ENCODE measurements at regions not wholly inside any gene's neighbourhood (a gene's known extent, or its start where the extent isn't known, plus 50 kb on each side); places are given as distances from the start of the nearest gene placed in this dataset.

DNA sequence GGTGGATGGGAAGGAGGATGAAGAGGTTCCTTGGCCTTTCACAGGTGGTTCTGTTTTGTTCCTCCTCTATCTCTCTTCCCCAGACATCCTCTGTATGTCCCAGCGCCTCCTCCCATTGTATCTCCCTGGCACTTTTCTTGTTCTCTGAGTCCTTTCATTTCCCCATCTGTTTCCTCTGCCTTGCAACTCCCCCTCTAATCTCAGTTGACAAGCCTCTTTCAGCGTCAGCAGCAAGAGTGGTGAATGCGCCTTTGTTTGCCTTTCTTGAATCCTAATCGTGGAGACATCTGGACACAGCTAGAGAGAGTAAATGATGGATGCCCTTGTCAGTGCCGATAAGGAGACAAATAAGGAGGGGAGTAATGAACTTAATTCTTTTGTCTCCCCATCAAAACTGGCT is 167.0 kb downstream of the NDUFA10 start:
- Mint-ChIP-seq H3K36me3 (ENCODE audit: unreplicated experiment) (peaks cover 4% of the 10 kb centered on the region), H3K4me3 (ENCODE audit: unreplicated experiment) (no peak overlapping the region), H3K9me3 (ENCODE audit: unreplicated experiment) (peaks cover 3% of the 10 kb centered on the region), H3K27ac (ENCODE audit: unreplicated experiment) (no peak overlapping the region), H3K4me1 (ENCODE audit: low read depth, unreplicated experiment) (no peaks in the 10 kb centered on the region), H3K27me3 (ENCODE audit: unreplicated experiment) (no peaks in the 10 kb centered on the region)
- TF ChIP-seq, protein P1, sequence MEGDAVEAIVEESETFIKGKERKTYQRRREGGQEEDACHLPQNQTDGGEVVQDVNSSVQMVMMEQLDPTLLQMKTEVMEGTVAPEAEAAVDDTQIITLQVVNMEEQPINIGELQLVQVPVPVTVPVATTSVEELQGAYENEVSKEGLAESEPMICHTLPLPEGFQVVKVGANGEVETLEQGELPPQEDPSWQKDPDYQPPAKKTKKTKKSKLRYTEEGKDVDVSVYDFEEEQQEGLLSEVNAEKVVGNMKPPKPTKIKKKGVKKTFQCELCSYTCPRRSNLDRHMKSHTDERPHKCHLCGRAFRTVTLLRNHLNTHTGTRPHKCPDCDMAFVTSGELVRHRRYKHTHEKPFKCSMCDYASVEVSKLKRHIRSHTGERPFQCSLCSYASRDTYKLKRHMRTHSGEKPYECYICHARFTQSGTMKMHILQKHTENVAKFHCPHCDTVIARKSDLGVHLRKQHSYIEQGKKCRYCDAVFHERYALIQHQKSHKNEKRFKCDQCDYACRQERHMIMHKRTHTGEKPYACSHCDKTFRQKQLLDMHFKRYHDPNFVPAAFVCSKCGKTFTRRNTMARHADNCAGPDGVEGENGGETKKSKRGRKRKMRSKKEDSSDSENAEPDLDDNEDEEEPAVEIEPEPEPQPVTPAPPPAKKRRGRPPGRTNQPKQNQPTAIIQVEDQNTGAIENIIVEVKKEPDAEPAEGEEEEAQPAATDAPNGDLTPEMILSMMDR (IDR thresholded peaks at IDR 0.05; ENCODE audit: partially characterized antibody, unreplicated experiment) = no peak
- DNase-seq = no peak

DNA sequence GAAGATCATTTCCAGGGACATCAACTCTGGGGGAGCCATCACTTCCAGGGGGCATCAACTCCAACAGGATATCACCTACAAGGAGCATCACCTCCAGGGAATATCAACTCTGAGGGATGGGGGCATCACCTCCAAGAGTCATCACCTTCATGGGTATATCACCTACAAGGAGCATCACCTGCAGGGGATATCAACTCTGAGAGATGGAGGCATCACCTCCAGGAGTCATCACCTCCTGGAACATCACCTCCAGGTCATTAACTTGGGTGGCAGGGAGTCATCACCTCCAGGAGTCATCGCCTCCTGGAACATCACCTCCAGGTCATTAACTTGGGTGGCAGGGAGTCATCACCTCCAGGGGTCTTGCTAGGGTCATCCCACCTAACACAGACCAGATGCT is 167.6 kb downstream of the NDUFA10 start:
- H3K36me3 Mint-ChIP-seq (ENCODE audit: unreplicated experiment) = peaks cover 4% of the 10 kb centered on the region
- H3K9me3 Mint-ChIP-seq (ENCODE audit: unreplicated experiment) = peaks cover 3% of the 10 kb centered on the region
- TF ChIP-seq, protein P1 (IDR thresholded peaks at IDR 0.05; ENCODE audit: partially characterized antibody, unreplicated experiment) = no peak
- no peak overlapping the region for H3K27ac Mint-ChIP-seq (ENCODE audit: unreplicated experiment)
- H3K27me3 Mint-ChIP-seq (ENCODE audit: unreplicated experiment) = no peaks in the 10 kb centered on the region
- H3K4me3 Mint-ChIP-seq (ENCODE audit: unreplicated experiment) = no peak overlapping the region
- no peaks in the 10 kb centered on the region for H3K4me1 Mint-ChIP-seq (ENCODE audit: low read depth, unreplicated experiment)
- no peak for DNase-seq

DNA sequence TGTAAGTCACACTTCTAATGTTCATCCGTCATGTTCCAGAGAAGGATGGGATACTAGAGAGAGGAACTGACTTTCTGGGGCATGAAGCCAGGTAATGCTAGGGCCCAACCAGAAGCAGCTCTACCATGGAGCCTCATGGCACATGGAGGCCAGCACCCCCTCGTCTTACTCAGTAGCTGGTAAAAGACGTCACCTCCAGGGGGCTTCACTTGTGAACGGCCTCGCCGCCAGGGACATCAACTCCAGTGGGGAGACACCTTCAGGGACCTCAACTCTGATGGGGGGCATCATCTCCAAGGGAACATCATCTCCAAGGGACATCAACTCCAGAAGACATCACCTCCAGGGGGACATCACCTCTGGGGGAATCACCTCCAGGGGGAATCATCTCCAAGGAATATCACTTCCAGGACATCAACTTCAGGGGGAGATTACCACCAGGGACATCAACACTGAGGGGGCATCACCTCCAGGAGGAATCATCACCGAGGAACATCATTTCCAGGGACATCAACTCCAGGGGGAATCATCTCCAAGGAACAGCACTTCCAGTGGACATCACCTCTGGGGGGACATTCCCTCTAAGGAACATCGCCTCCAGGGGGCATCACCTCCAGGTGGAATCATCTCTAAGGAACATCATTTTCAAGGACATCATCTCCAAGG is 168.4 kb downstream of the NDUFA10 start:
- Mint-ChIP-seq H3K27me3 (ENCODE audit: unreplicated experiment) (no peaks in the 10 kb centered on the region), H3K4me3 (ENCODE audit: unreplicated experiment) (no peak overlapping the region), H3K9me3 (ENCODE audit: unreplicated experiment) (peaks cover 3% of the 10 kb centered on the region), H3K27ac (ENCODE audit: unreplicated experiment) (no peak overlapping the region), H3K36me3 (ENCODE audit: unreplicated experiment) (peaks cover 4% of the 10 kb centered on the region), H3K4me1 (ENCODE audit: low read depth, unreplicated experiment) (no peaks in the 10 kb centered on the region)
- TF ChIP-seq, protein P1 (IDR thresholded peaks at IDR 0.05; ENCODE audit: partially characterized antibody, unreplicated experiment) = no peak
- DNase-seq = no peak

DNA sequence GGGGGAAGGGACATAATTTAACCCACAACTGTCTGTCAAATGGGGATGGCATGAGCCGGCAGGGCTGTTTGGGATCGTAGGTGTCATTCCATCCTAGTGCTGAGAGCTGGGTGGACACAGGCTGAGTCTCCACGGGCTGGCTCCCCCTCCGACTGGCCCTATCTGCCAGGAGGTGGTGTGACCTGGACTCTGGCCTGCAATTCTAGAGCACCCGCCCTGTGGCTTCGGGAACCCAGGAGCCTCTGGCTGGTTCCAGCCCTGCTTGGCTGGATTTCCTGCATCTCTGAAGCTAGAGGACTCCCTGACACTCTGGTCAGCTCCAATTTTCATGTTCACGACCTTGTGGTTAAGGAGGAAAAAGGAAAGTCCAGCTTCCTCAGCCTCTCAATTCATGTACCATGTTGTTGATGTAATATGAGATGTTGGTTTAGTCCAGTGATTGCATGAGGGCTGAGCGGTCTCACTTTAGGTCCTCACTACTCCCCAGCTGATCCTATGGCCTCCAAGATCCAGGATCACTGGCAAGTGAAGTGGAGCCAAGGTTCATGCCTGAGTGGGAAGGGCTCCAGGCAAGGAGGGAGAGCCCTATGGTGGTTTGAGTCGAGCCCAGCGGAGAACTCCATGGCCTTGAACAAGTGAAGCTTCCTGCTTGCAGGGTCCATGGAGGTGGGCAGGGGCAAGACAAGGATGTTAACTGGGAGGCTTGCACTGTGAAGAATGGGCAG is 169.1 kb downstream of the NDUFA10 start:
- Mint-ChIP-seq H3K27me3 (ENCODE audit: unreplicated experiment) (peaks cover 4% of the 10 kb centered on the region), H3K9me3 (ENCODE audit: unreplicated experiment) (peaks cover 8% of the 10 kb centered on the region), H3K4me3 (ENCODE audit: unreplicated experiment) (no peak overlapping the region), H3K36me3 (ENCODE audit: unreplicated experiment) (peaks cover 9% of the 10 kb centered on the region), H3K27ac (ENCODE audit: unreplicated experiment) (no peak overlapping the region), H3K4me1 (ENCODE audit: low read depth, unreplicated experiment) (no peaks in the 10 kb centered on the region)
- DNase-seq = no peak
- TF ChIP-seq, protein P1 (IDR thresholded peaks at IDR 0.05; ENCODE audit: partially characterized antibody, unreplicated experiment) = no peak

DNA sequence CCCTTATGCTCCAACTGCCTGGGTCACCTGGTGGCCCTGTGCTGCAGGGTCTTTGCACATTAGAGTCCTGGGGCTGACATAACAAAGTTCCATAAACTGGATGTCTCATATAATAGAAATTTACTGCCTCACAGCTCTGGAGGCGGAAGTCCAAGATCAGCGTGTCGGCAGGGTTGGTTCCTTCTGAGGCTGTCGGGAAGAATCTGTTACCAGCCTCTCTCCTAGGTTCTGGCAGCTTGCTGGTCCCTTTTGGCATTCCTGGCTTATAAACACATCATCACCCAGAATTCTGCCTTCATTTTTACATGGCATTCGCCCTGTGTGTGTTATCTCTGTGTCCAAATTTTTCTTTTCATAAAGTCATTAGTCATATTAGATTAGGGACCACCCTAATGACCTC is 170.5 kb downstream of the NDUFA10 start:
- H3K9me3 Mint-ChIP-seq (ENCODE audit: unreplicated experiment) = peaks cover 8% of the 10 kb centered on the region
- no peaks in the 10 kb centered on the region for H3K4me1 Mint-ChIP-seq (ENCODE audit: low read depth, unreplicated experiment)
- TF ChIP-seq, protein P1 (IDR thresholded peaks at IDR 0.05; ENCODE audit: partially characterized antibody, unreplicated experiment) = no peak
- no peak for DNase-seq
- H3K4me3 Mint-ChIP-seq (ENCODE audit: unreplicated experiment) = no peak overlapping the region
- H3K36me3 Mint-ChIP-seq (ENCODE audit: unreplicated experiment) = peaks cover 16% of the 10 kb centered on the region
- no peak overlapping the region for H3K27ac Mint-ChIP-seq (ENCODE audit: unreplicated experiment)
- peaks cover 4% of the 10 kb centered on the region for H3K27me3 Mint-ChIP-seq (ENCODE audit: unreplicated experiment)
